Cerebellar nuclear complex (tissue), 1 donor: ENCODE measurements at regions not wholly inside any gene's neighbourhood (a gene's known extent, or its start where the extent isn't known, plus 50 kb on each side); places are given as distances from the start of the nearest gene placed in this dataset.
"Not testable (repeated sequence)": the region's sequence is repeated elsewhere in the genome, so short reads cannot be mapped to it uniquely, and the experiment has no call there.

Experiments
- DNase-seq, 2 experiments: peaks; one replicate each; lab custom pipeline; 2025; lab: John Stamatoyannopoulos, UW

- no peak for DNase-seq
Observed at GRCh38 chr10:84634636-84635035, 306.2 kb downstream of the CCSER2 start.

GRCh38 chr10:84650628-84651027 lies 322.2 kb downstream of the CCSER2 start:
- DNase-seq: not testable (repeated sequence)

DNA sequence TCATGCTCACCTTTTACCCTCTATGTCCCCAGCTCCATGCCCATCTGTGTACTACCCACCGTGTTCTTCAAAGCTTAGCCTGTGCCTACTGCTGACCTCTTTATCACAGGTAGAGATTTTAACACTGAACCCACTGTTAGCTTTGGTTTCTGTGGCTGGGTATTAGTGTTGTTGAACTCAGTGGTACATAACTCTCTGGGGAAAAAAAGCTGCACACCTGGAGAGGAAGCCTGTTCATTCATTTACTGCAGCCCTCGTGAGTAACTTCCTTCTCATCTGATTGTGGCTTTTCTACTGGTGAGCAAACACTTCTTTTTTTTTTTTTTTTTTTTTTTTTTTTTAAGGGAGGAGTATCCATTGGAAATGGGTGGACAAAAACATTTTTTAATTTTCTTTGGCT lies 326.3 kb downstream of the CCSER2 start:
- no peak for DNase-seq

GRCh38 chr10:84659027-84659426 lies 330.6 kb downstream of the CCSER2 start:
- DNase-seq: no peak

- no peak for DNase-seq
Observed at GRCh38 chr10:84659497-84660439, 331.4 kb downstream of the CCSER2 start.

DNA sequence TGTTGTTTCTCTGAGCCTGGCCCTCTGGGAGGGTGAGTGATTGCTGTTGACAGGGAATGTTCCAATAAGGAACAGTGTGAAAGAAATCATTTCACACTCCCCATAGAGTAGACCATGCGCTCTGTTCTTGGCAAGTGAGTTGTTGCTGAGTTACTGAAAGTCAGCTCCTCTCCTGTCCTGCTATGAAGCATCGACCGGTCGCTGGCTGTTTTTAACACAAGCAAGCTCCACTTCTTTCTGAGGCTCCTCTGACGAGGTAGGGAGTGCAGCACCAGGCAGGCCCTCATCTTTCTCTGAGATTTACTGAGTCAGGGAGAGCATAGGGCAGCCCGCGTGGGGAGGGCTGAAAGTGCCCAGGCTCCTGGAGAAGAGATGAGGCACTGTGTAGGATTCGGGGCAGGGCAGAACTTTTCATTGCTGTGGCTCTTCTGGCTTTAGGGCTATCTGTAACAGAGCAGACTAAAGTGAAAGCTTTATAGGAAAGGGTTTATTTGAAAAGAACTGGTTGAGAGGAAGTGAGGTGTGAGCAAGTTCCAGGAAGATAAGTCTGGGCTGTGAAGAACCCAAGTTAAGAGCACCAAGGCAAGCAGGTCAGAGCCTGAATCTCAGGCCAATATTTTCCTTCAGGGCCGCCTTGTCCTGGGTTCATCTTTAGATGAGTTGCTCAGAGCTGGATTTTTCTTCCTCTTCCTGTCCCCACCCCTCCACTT lies 332.2 kb downstream of the CCSER2 start:
- no peak for DNase-seq

DNA sequence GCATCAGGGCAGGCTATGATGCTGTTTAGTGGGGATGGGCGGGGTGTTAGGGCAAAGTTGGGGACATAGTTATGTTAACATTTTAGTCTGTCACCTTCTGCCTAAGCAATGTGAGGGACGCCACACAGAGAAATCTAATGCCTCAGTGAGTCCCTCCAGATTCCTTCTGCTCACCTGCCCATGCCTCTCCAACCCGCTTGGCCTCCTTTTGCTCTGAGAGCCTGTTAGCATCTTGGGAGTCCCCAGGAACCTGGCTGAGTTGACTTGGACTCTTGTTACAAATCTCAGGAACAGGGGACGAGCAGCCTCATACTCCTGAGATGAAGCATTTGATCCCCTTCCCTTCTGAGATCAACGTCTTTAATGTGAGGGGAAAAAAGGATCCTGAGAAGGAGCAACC lies 336.8 kb downstream of the CCSER2 start:
- no peak for DNase-seq

DNA sequence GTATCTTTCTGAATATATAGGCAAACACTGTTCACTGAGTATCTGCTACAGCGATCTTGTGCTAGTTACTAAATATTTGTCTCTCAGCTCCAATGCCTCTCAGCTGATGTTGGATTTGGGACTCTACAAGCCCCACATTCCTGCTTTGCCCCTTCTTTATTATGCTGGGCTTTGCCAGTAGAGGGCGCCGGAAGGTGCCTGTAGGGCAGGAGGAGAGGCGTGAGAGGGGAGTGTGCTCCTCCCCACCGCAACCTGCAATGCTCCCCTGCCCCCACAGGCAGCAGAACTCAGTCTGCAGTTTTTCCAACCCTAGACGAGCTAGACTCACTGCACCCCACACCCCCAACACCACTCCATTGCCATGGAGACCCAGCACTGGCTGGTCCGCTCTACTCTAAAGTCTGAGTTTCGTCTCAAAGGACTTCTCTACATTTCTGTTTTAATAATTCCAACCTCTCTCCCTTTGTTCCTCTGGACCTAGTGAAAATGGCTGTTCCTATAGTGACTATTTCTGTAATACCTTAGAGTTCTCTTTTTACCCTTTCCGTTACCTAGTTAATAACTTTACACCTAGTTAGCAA lies 337.6 kb downstream of the CCSER2 start:
- DNase-seq: no peak

DNA sequence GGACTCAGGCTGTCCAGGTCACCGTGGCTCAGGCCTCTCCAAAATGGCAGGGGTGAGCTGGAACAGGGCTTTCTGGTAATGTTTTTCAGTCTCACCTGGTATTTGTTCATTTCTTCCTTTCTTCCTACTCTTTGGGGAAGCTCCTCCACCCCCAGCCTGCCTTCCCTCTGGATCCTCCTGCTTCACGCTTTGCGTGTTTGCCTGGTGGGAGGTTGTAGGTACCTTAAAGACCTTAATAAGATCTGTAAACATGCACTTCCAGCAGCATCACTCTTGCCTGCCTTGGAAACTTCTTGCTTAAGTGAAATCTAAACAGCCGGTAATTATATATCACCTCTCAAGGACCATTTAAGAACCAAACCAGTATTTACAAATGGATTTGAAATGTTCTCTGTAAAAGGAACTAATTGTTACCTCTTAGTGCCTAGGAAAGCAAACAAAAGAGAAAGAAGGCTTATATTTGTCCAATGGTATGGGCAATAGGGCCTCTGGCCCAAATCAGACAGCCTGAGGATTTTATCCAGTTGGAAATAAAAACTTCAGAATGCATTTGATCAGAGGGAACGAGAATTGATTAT lies 339.9 kb downstream of the CCSER2 start:
- DNase-seq: no peak

DNA sequence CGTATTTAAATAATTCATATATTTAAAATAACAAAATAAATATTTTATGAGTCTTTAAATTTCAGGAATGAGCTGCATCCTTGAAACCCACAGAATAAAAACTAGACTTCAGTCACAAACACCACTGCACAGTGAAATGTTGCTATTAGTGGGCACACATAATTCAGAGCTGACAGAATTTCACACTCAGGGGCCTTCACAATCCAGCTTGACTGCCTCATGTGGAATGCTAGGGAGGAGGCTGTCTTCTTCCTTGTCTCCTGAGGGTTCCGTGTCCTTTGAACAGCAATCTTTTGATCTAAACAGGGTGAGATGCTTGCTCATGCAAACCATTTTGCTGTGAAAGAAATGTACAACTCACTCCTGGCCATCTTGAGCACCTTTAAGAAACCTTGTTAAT lies 346.7 kb downstream of the CCSER2 start:
- no peak for DNase-seq

DNA sequence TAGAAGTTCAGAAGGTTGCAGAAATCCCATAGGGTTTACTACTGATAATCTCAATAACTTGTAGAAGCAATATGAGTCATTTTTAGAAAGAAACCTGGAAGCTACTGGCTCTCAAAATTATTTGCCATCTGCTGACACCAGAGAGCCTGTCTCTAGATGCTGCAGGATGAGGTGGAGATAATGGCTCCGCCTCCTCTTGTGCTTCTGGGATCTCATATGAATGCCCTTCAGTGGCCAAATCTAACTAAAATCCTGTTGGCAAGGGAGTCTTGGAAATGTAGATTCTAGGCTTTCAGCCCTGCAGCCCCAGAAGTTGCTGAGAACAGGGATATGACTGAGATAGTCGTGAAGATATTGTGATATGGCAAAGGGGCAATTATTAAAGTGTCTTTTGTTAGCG lies 348.1 kb downstream of the CCSER2 start:
- DNase-seq: no peak

DNA sequence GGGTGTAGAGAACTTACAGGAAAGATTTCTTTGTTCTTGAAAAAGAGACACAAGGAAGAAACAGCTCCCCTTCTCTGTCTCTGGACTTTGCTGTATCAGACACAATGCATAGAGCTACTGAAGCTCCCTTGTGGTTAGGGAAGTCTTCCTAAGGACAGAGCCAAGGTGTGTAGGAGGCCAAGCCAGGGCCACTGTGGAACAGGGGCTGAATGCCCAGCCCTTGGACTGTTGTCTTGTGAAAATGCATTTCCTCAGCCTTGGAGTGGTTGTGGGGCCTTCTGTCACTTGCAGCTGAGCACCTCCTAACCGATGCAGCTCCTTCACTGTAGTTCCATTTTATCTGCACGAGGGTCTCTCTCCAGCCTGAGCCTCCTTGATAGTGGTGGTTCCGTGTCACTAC lies 353.4 kb downstream of the CCSER2 start:
- no peak for DNase-seq

DNA sequence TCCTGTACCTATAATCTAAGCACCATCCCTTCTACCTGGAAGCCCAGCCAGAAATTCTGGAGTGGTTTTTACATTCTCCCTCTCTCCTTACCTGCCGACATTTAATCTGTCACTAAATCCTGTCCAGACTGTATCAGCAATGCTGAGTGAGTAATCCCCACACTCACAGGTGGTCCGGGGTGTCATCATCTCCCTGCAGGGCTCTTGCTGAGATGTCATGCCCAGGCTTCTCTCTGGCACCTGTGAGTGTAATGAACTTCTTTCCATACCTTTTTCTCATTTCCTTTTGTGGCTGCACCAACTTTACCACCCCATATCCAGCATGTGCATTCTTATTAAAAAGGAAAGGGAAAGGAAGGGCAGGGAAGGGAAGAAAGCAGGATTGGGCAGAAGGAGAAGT lies 355.2 kb downstream of the CCSER2 start:
- no peak for DNase-seq

DNA sequence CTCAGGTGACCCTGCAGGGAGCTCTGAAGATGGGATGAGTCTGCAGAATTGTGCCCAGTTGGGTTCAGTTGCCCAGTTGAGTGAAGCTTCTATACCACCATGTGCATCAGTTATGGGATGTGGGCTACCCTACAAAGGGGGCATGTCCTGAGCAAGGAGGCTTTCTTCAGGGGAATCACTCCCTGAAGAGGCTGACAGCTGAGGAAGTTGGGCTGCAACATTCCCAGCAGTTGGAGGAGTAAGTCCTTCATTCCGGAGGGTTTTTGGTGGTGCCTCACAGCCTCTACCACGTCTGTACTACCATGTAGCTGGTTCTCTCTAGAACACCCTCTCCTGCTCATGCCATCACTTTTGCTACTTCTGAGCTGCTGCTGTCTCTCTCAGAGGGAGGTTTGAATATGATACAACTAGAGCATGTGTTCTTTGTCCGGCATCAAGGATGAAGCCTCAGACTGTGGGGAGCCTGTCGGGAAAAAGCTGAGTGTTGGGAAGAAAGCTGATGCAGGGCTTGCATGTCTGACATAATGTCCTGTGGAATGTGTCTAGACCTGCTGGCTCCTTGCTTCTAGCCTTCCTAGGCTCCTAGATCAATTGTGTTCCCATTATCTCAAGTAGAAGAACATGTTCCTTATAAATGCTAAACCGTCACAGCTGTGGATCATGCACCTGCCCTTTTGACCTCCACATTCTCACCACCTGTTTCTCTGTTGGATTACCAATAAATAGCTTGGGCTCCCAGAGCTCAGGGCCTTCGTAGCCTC lies 355.8 kb downstream of the CCSER2 start:
- no peak for DNase-seq

GRCh38 chr10:84685047-84685660 lies 356.8 kb downstream of the CCSER2 start:
- no peak for DNase-seq

DNA sequence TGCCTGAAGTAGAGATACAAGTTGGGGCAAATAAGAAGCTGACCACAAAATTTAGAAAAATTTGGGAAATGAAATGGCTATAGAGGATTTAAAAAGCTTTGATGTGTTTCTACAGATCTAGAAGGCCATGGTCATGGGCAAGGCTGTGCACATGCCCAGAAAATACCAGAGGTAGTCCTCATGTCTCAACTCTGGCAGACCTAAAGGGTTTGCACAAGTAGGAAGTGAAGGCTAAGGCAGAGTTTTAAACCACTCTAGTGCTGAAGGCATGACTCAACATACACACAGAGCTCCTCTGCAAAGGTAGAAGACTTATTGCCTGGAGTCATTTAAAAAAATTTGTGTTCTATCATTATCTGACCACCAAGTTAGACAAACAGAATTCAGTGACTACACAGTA lies 364.6 kb downstream of the CCSER2 start:
- no peak for DNase-seq

- DNase-seq: no peak
Observed at GRCh38 chr10:84695902-84696301, 367.5 kb downstream of the CCSER2 start.

DNA sequence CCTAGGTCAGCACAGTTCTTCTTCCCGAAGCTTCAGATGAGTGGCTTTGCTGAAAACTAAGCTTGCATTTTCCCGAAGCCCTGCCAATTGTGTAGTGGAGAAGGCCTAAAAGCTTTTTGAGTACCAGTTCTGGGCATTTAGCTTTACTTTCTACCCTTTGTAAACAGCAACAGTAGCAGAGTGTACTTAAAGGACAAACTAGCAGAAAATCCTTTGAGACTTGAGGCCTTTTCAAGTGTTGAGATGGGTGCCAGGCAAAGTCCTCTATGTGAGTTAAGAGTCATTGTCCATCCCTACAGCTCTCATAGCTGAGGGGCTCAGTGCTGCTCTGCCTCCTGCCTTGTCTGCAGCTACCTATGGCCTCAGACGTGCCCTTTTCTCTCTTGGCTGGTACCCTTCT lies 368.2 kb downstream of the CCSER2 start:
- no peak for DNase-seq

DNA sequence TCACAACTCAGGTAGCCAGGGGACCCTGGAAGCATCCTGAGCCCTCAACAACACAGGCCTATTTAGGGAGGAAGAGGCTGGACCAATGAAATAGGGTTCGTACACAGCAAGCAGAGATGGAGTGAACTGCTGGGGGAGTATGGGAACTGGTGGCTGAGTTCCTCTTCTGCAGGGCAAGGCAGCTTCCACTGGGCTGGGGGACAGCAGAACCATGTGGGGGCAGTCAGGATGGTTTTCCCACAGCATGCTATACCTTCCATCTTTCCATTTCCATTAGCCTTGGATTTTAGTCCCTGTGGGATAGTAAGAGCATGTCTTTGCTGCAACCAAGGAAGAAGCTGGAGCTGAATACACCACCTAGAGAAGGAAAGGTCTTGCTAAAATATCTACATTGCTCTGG lies 370.6 kb downstream of the CCSER2 start:
- DNase-seq: no peak

DNA sequence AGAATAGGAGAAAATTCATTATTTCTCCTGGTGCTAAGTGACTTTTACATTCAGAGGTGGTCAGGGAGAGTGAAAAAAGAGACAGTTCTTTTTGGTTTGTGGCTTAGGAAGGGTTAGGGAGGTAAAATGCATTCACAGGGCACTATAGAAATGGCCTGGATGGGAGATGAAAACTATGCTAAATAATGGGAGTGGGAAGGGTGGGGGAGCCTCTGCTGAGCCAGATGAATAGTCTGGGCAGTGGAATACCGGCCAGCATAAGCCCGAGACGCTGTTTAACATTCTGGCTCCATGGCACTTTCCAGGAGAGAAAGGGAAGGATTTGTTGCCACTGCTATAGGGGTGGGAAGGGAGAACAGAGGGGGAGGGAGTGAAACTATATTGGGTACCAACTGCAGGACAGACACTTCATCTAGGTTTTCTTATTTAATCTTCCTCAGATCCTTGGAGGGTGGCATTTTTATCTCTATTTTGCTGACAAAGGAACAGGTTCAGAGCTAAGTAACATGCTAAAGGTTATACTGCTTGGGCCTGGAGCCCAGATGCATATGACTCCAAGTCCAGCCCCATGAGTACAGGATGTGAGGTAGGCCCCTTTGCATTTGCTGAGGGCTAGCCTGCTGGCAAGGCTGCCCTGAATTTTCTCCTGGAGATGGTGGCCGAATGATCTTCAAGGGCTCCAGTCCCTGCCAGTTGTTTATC lies 372.4 kb downstream of the CCSER2 start:
- no peak for DNase-seq

DNA sequence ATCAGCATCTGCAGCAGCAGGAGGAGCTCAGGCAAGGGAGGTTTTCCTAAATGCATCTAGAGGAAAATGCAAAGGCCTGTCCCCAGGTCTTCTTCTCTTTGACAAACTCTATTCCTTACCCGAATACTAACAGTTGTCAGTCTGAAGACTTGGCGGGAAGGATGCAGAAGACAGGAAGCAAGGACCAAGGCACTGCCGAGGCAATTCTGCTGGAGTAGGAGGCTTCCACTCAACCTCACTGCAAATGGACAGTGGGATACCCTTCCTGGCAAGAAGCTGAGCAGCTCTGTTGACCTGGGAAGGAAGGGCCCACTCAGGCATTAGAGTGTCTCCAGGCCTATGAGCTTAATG lies 373.0 kb downstream of the CCSER2 start:
- no peak for DNase-seq
